Putamen (tissue), 1 donor: ENCODE measurements at regions not wholly inside any gene's neighbourhood (a gene's known extent, or its start where the extent isn't known, plus 50 kb on each side); places are given as distances from the start of the nearest gene placed in this dataset.
"Not testable (repeated sequence)": the region's sequence is repeated elsewhere in the genome, so short reads cannot be mapped to it uniquely, and the experiment has no call there.

Experiments used
- DNase-seq: peaks from one replicate; pipeline ENCODE4 v3.0.0-alpha.2; 2016; ENCODE audit warnings: low spot score

- no peak for DNase-seq
Measured at GRCh38 chr2:20130821-20131645, 79.6 kb upstream of the LAPTM4A start.

GRCh38 chr2:20130160-20130560, 78.7 kb upstream of the LAPTM4A start:
- no peak for DNase-seq

GRCh38 chr2:20129331-20130159, 78.1 kb upstream of the LAPTM4A start:
- DNase-seq = no peak

GRCh38 chr2:20128506-20129330, 77.3 kb upstream of the LAPTM4A start:
- DNase-seq = no peak

- DNase-seq = no peak
Measured at GRCh38 chr2:20126469-20126868, 75.0 kb upstream of the LAPTM4A start.

GRCh38 chr2:20126040-20126439, 74.6 kb upstream of the LAPTM4A start:
- DNase-seq = no peak

- no peak for DNase-seq
Measured at GRCh38 chr2:20125616-20126015, 74.2 kb upstream of the LAPTM4A start.

GRCh38 chr2:20125164-20125563, 73.7 kb upstream of the LAPTM4A start:
- DNase-seq = no peak

GRCh38 chr2:20123871-20124594, 72.6 kb upstream of the LAPTM4A start:
- DNase-seq = no peak

- no peak for DNase-seq
Measured at GRCh38 chr2:20122864-20123263, 71.4 kb upstream of the LAPTM4A start.

GRCh38 chr2:20120569-20121416, 69.4 kb upstream of the LAPTM4A start:
- DNase-seq = no peak

- no peak for DNase-seq
Measured at GRCh38 chr2:20118051-20118450, 66.6 kb upstream of the LAPTM4A start.

- no peak for DNase-seq
Measured at GRCh38 chr2:20115902-20116301, 64.5 kb upstream of the LAPTM4A start.

GRCh38 chr2:20115374-20115773, 63.9 kb upstream of the LAPTM4A start:
- no peak for DNase-seq

GRCh38 chr2:20113986-20114938, 62.8 kb upstream of the LAPTM4A start:
- no peak for DNase-seq

- no peak for DNase-seq
Measured at GRCh38 chr2:20113004-20113796, 61.8 kb upstream of the LAPTM4A start.

GRCh38 chr2:20112361-20112760, 60.9 kb upstream of the LAPTM4A start:
- DNase-seq = not testable (repeated sequence)

GRCh38 chr2:20111311-20112131, 60.1 kb upstream of the LAPTM4A start:
- DNase-seq = no peak
